Keratinocyte (primary cell): ENCODE measurements at regions not wholly inside any gene's neighbourhood (a gene's known extent, or its start where the extent isn't known, plus 50 kb on each side); places are given as distances from the start of the nearest gene placed in this dataset.

Experiments
- DNase-seq: peaks from one replicate; pipeline ENCODE4 v3.0.0-alpha.2; 2011; ENCODE audit warnings: low read depth, missing footprints, low spot score
- FAIRE-seq: peaks from 2 replicates; lab custom pipeline; 2011; peaks lifted over from hg19 to GRCh38; lab: Jason Lieb, UNC
- H2AFZ ChIP-seq: 2 replicates; pipeline ENCODE4 v1.6.0; 2012; ENCODE audit warnings: low read length, control low read depth, inconsistent platforms; ENCODE audit not compliant: control insufficient read depth
- H3K27ac ChIP-seq: 2 replicates; pipeline ENCODE4 v1.5.1; 2011; ENCODE audit warnings: low read length; ENCODE audit not compliant: control insufficient read depth, insufficient read depth
- H3K27me3 ChIP-seq: 3 replicates; pipeline ENCODE4 v1.6.0; 2011; ENCODE audit warnings: low read length; ENCODE audit not compliant: control insufficient read depth, insufficient read depth; ENCODE audit errors: extremely low read depth
- H3K36me3 ChIP-seq, 2 experiments: 2 replicates in 1 of 2; 3 replicates in 1 of 2; pipeline ENCODE4 v1.5.1; 2011; ENCODE audit warnings: low read length in 2 of 2, mild to moderate bottlenecking in 1 of 2; ENCODE audit not compliant: control insufficient read depth in 2 of 2, insufficient read depth in 2 of 2; ENCODE audit errors: extremely low read depth in 1 of 2
- H3K4me1 ChIP-seq: 3 replicates; pipeline ENCODE4 v1.5.1; 2011; ENCODE audit warnings: low read length; ENCODE audit not compliant: control insufficient read depth, insufficient read depth; ENCODE audit errors: extremely low read depth
- H3K4me2 ChIP-seq: 3 replicates; pipeline ENCODE4 v1.6.0; 2011; ENCODE audit warnings: low read depth, low read length; ENCODE audit not compliant: control insufficient read depth, insufficient read depth; ENCODE audit errors: extremely low read depth
- H3K4me3 ChIP-seq, 3 experiments: fragments of 200-600 bp in 1 of 3; sonication (generic) in 1 of 3; 2 replicates in 2 of 3; 3 replicates in 1 of 3; pipeline ENCODE4 v1.5.1; 2011 to 2016; ENCODE audit warnings: low read length in 3 of 3, mild to moderate bottlenecking in 3 of 3, control low read depth in 2 of 3, inconsistent platforms in 1 of 3, low read depth in 1 of 3, mixed read lengths in 1 of 3, mixed run types in 1 of 3, moderate library complexity in 1 of 3; ENCODE audit not compliant: control insufficient read depth in 2 of 3, insufficient read depth in 2 of 3; ENCODE audit errors: extremely low read depth in 1 of 3
- H3K79me2 ChIP-seq: 2 replicates; pipeline ENCODE4 v1.6.0; 2012; ENCODE audit warnings: low read length; ENCODE audit not compliant: control insufficient read depth, insufficient read depth
- H3K9ac ChIP-seq: 3 replicates; pipeline ENCODE4 v1.6.0; 2011; ENCODE audit warnings: low read length; ENCODE audit not compliant: control insufficient read depth, insufficient read depth; ENCODE audit errors: extremely low read depth
- H3K9me1 ChIP-seq: 3 replicates; pipeline ENCODE4 v1.6.0; 2011; ENCODE audit warnings: low read length; ENCODE audit not compliant: control insufficient read depth, insufficient read depth; ENCODE audit errors: extremely low read depth
- H3K9me3 ChIP-seq: 2 replicates; pipeline ENCODE4 v1.5.1; 2012; ENCODE audit warnings: low read depth, low read length; ENCODE audit not compliant: control insufficient read depth
- H4K20me1 ChIP-seq: 3 replicates; pipeline ENCODE4 v1.6.0; 2011; ENCODE audit warnings: low read length; ENCODE audit not compliant: control insufficient read depth, insufficient read depth; ENCODE audit errors: extremely low read depth
- CTCF ChIP-seq, 3 experiments: IDR thresholded peaks in 1 of 3; conservative IDR thresholded peaks in 1 of 3; optimal IDR thresholded peaks in 1 of 3; 2 replicates in 2 of 3; 3 replicates in 1 of 3; pipeline versions ENCODE3 to v1.5.1; 2011; ENCODE audit warnings: low read length in 3 of 3, mild to moderate bottlenecking in 3 of 3, moderate library complexity in 2 of 3, control low read depth in 1 of 3, inconsistent platforms in 1 of 3; ENCODE audit not compliant: insufficient read depth in 2 of 3; ENCODE audit errors: extremely low read depth in 1 of 3
- EZH2 ChIP-seq: IDR thresholded peaks from one replicate; pipeline ENCODE4 v1.6.1; 2012; ENCODE audit warnings: inconsistent platforms, mild to moderate bottlenecking, low read length, moderate library complexity
- dilution Hi-C: fragments of 300-500 bp; cut with MboI; formaldehyde crosslinking; loops from one replicate; pipeline ENCODE4 v1.7.0; 2020; ENCODE audit warnings: low sequenced_read_pairs; ENCODE audit not compliant: extremely low pct_ligation_motif_present

GRCh38 chr2:57677296-57677695 lies 369.3 kb upstream of the VRK2 start:
- Histone ChIP-seq H3K9me3 (no peaks in the 10 kb centered on the region), H3K9me1 (no peaks in the 10 kb centered on the region), H3K36me3 (no peaks in the 10 kb centered on the region), H3K27ac (no peak overlapping the region), H3K4me1 (no peaks in the 10 kb centered on the region), H3K4me2 (no peak overlapping the region), H3K4me3 (no peak overlapping the region), H3K79me2 (no peaks in the 10 kb centered on the region), H2AFZ (no peak overlapping the region), H3K27me3 (no peaks in the 10 kb centered on the region), H3K9ac (no peak overlapping the region), H4K20me1 (no peaks in the 10 kb centered on the region)
- dilution Hi-C loops = no loop called here
- no peak for FAIRE-seq
- DNase-seq = no peak
- no peak for TF ChIP-seq EZH2
- no peak for TF ChIP-seq CTCF (optimal IDR thresholded peaks at IDR 0.05 in 1 of 3, IDR thresholded peaks at IDR 0.05 in 1 of 3, conservative IDR thresholded peaks at IDR 0.05 in 1 of 3; ENCODE audit: extremely low read depth in 1 of 3, insufficient read depth in 2 of 3, low read length in 3 of 3)

GRCh38 chr2:57681650-57682049 lies 365.0 kb upstream of the VRK2 start:
- DNase-seq = no peak
- dilution Hi-C loops = no loop called here
- Histone ChIP-seq H3K79me2 (no peaks in the 10 kb centered on the region), H3K27me3 (no peaks in the 10 kb centered on the region), H3K36me3 (no peaks in the 10 kb centered on the region), H3K9ac (no peak overlapping the region), H3K27ac (no peak overlapping the region), H3K9me1 (no peaks in the 10 kb centered on the region), H3K9me3 (no peaks in the 10 kb centered on the region), H2AFZ (no peak overlapping the region), H3K4me1 (no peaks in the 10 kb centered on the region), H3K4me2 (no peak overlapping the region), H4K20me1 (no peaks in the 10 kb centered on the region), H3K4me3 (no peak overlapping the region)
- FAIRE-seq = no peak
- TF ChIP-seq EZH2 (no peak), CTCF (optimal IDR thresholded peaks at IDR 0.05 in 1 of 3, IDR thresholded peaks at IDR 0.05 in 1 of 3, conservative IDR thresholded peaks at IDR 0.05 in 1 of 3; ENCODE audit: extremely low read depth in 1 of 3, insufficient read depth in 2 of 3, low read length in 3 of 3) (no peak)
